ENCODE measurements at regions not wholly inside any gene's neighbourhood (a gene's known extent, or its start where the extent isn't known, plus 50 kb on each side); places are given as distances from the start of the nearest gene placed in this dataset.

- no peak for DNase-seq
- no peaks in the 10 kb centered on the region for H3K9me3 ChIP-seq (ENCODE audit: severe bottlenecking)
- H3K36me3 ChIP-seq: no peaks in the 10 kb centered on the region
- H3K27ac ChIP-seq: no peak overlapping the region
- H3K4me3 ChIP-seq (ENCODE audit: low read depth, low read length): no peak overlapping the region
- TF ChIP-seq CTCF (IDR thresholded peaks at IDR 0.05; ENCODE audit: low read depth, low read length): no peak
- no peaks in the 10 kb centered on the region for H3K27me3 ChIP-seq (ENCODE audit: insufficient read depth, low read depth, severe bottlenecking)
These were observed 1215.7 kb upstream of the SLC10A2 start for GRCh38 chr13:104281910-104282309.

- Histone ChIP-seq H3K27ac (no peak overlapping the region), H3K36me3 (no peaks in the 10 kb centered on the region), H3K9me3 (ENCODE audit: severe bottlenecking) (no peaks in the 10 kb centered on the region), H3K4me3 (ENCODE audit: low read depth, low read length) (no peak overlapping the region), H3K27me3 (ENCODE audit: insufficient read depth, low read depth, severe bottlenecking) (no peaks in the 10 kb centered on the region)
- DNase-seq: no peak
- TF ChIP-seq CTCF (IDR thresholded peaks at IDR 0.05; ENCODE audit: low read depth, low read length): no peak
These were observed 1204.5 kb upstream of the SLC10A2 start for GRCh38 chr13:104270731-104271130.

GRCh38 chr13:104267206-104267811, 1201.1 kb upstream of the SLC10A2 start:
- no peak for TF ChIP-seq CTCF (IDR thresholded peaks at IDR 0.05; ENCODE audit: low read depth, low read length)
- DNase-seq: no peak
- H3K36me3 ChIP-seq: no peaks in the 10 kb centered on the region
- no peak overlapping the region for H3K4me3 ChIP-seq (ENCODE audit: low read depth, low read length)
- no peaks in the 10 kb centered on the region for H3K9me3 ChIP-seq (ENCODE audit: severe bottlenecking)
- no peak overlapping the region for H3K27ac ChIP-seq
- no peaks in the 10 kb centered on the region for H3K27me3 ChIP-seq (ENCODE audit: insufficient read depth, low read depth, severe bottlenecking)

- TF ChIP-seq CTCF (IDR thresholded peaks at IDR 0.05; ENCODE audit: low read depth, low read length): no peak
- no peaks in the 10 kb centered on the region for H3K36me3 ChIP-seq
- no peak overlapping the region for H3K27ac ChIP-seq
- H3K9me3 ChIP-seq (ENCODE audit: severe bottlenecking): no peaks in the 10 kb centered on the region
- H3K4me3 ChIP-seq (ENCODE audit: low read depth, low read length): no peak overlapping the region
- H3K27me3 ChIP-seq (ENCODE audit: insufficient read depth, low read depth, severe bottlenecking): no peaks in the 10 kb centered on the region
- DNase-seq: no peak
These were observed 1190.5 kb upstream of the SLC10A2 start for GRCh38 chr13:104256701-104257100.

- no peak for TF ChIP-seq CTCF (IDR thresholded peaks at IDR 0.05; ENCODE audit: low read depth, low read length)
- Histone ChIP-seq H3K4me3 (ENCODE audit: low read depth, low read length) (no peak overlapping the region), H3K9me3 (ENCODE audit: severe bottlenecking) (no peaks in the 10 kb centered on the region), H3K27me3 (ENCODE audit: insufficient read depth, low read depth, severe bottlenecking) (no peaks in the 10 kb centered on the region), H3K27ac (no peak overlapping the region), H3K36me3 (no peaks in the 10 kb centered on the region)
- no peak for DNase-seq
These were observed 1187.0 kb upstream of the SLC10A2 start for GRCh38 chr13:104253063-104253680.

- no peaks in the 10 kb centered on the region for H3K36me3 ChIP-seq
- H3K9me3 ChIP-seq (ENCODE audit: severe bottlenecking): no peaks in the 10 kb centered on the region
- DNase-seq: no peak
- TF ChIP-seq CTCF (IDR thresholded peaks at IDR 0.05; ENCODE audit: low read depth, low read length): no peak
- no peaks in the 10 kb centered on the region for H3K27me3 ChIP-seq (ENCODE audit: insufficient read depth, low read depth, severe bottlenecking)
- H3K4me3 ChIP-seq (ENCODE audit: low read depth, low read length): no peak overlapping the region
- no peak overlapping the region for H3K27ac ChIP-seq
These were observed 1185.7 kb upstream of the SLC10A2 start for GRCh38 chr13:104251931-104252330.
